ENCODE measurements at regions not wholly inside any gene's neighbourhood (a gene's known extent, or its start where the extent isn't known, plus 50 kb on each side); places are given as distances from the start of the nearest gene placed in this dataset.

GRCh38 chr12:124162151-124163110, 132.5 kb upstream of the RFLNA start:
- DNase-seq, result no peak

DNA sequence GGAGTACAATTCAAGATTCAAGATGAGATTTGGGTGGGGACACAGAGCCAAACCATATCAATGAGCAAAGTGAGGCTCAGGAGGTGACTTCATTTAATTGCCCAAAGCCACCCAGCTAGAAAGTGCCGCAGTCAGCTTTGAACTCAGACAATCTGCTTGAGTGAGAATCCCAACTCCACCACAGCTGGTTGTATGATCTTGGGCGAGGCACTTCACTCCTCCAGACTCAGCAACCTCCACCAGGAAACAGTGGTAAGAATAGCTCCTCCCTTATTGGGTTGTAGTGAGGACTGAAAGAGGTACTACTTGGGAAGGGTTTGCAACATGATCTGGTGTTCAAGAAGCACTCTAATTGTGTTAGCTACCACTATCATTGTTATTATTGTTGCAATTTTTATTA, 129.2 kb upstream of the RFLNA start:
- no peak for DNase-seq

DNA sequence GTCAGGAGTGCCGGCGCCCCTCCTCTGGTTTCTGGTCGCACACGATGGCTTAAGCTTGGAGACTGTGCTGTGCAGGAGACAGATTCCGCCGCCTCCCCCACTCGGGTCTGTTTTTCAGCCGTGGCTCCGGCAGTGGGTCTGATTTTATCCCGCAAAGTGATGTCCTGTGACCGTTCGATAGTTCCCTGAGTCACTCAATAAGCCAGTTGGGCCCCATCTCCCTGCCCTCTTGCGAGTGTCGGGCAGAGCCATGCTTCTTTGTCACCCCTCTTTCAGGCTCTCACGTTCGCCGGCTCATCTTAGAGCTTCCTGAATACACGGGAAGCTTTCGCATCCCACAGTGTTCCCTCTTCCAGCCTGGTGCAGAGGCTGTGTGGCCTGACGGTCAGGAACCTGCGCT, 127.8 kb upstream of the RFLNA start:
- DNase-seq, result no peak

- DNase-seq, result no peak
Measured at GRCh38 chr12:124168016-124168786, 126.7 kb upstream of the RFLNA start.

DNA sequence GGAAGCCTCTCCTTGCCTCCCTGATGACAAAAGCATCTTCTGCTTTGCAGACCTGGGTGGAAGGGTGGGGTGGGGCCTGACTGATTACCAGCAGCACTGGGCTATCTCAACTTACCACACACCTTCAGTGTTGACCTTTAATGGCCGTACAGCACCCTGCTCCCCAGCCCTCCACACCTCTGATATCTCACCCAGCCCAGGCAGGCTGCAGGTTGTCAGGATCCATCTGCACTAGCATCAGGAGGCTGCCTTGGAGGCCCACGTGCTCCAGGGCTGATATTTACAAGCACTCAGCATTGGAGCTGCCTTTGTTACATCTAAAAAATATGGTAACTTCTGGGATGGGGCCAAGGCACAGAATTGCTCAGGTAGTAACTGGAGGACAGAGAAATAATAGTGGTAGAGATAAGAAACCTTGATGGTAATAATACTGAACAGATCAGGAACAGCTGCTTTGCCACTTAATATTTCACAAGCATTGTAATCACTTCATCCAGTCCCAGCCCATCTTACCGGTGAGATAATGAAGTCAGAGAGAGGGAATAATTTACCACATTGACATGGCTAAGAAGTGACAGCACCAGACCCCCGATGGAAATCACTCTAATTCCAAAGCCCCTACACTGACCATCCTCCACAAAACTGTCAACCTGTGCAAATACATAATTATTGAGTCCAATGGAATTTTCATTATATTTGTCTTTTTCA, 125.2 kb upstream of the RFLNA start:
- no peak for DNase-seq

GRCh38 chr12:124170760-124171159, 124.1 kb upstream of the RFLNA start:
- DNase-seq, result peak; percentile 73

DNA sequence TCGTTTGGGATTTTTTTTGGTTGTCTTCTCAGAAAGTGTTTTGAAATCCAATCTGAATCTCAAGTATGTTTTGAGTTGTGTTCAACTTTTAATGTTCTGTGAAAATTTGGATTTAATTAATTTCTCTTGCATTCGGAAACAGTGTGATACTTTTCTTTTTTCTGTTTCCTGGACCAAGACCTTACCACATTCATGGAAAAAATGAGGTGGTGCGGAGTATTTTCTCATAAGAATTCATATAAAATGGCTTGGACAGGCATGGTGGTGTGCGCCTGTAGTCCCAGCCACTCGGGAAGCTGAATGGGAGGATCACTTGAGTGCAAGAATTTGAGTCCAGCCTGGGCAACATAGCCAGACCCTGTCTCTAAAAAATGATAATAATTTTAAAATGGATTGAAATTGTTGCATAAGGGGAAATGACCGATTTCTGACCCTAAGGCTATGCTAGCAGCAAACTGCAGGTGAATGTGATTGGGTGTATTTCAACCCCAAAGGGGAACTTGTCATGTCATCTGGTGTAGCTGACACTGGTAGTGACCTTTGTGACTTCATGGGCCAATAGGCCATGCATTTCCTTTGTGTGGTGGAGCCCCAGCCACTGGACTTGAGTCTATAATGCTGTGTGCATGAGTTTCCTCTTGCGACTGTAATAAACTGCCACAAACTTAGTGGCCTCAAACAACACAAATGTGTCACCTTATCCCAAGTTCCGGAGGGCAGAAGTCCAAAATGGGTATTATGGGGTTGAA, 123.5 kb upstream of the RFLNA start:
- DNase-seq, result peak; percentile 39

- DNase-seq, result peak; percentile 82
Measured at GRCh38 chr12:124172636-124173035, 122.3 kb upstream of the RFLNA start.

GRCh38 chr12:124173692-124174091, 121.2 kb upstream of the RFLNA start:
- DNase-seq, result peak; percentile 35

DNA sequence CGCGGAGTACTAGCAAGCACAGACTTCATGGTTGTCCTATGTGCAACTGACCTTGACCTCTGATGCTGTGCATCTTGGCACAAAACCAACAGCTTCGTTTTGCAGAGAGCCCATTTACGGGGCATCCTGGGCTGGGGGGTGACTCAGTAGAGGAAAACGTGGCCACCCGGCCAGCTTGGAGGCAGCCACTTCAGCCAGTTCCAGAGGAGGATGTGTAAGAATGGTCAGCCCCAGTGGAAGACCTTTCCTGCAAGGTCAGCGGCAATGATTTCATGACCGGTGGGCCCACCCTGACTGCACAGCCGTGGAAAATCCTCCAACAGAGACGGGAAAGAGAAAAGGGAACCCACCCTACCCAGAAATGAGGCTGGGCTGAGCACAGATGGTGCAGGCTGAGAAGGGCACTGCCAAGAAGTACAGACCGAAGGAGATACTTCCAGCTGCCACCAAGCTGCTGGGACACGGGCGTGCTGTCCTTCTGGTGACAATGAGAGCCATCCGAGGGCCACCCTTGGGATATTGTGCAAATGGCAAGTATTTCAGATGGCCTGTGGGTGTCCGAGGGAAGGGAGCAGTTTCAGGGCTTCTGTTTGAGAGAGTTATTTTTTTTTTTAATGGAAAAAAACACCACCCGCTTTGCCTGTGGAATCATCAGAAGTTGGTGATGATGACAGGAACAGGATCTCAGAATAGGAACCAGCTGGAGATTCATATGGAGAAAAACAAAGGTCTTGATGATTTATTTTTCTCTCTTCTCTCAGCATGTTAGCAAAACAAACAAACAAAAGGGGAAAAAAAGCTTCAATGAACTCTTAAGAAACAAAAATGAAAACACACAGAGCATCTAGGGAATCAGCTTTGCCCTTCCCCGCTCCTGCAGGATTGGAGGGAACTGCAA, 120.2 kb upstream of the RFLNA start:
- DNase-seq, result peak; percentile 90

DNA sequence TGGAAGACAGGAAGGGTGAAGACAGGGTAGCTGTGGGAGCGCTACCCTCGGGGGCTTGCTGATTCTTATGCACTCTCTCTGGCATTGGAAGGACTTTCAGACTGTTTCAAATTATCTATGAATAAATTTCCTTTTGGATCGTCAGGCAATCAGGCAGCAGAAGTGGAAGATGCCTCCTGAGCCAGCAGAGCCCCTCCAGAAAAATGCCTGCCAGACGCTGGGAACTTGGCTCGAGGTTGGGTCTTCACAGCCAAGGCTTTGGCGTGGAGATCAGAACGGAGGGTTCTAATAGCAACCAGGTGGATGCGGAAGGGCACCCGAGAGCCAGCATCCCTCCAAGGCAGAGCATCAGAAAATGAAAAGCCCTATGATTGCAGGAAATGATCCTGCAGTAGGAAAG, 119.2 kb upstream of the RFLNA start:
- no peak for DNase-seq

DNA sequence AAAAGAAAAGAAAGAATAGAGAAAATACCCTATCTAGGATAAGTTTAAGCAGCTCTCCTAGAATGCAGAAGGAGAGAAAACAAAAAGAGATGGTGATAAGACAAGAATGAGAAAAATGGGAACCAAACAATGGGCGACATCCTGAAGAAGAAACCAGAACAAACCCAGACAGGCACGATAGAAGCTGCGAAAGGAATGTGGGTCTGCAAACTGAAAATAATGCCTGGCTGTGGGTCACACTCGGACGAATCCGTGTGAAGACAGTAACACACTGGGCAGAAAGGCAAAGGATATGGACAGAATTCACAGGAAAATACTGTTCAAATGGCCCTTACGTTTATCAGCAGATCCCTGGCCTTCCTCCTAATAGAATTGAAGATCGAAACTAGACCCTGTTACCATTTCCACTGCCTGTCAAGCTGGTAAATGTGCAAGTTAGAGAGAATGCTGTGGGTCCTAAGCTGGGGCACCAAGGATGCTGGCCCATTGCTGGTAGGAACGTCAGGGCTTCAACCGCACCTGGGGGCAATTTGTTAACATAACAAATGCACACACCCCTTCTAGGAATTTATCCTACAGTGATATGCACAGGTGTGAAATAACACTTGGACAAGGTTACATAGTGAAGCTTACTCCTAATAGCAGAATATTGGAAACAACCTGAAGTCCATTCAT, 117.5 kb upstream of the RFLNA start:
- no peak for DNase-seq

GRCh38 chr12:124177951-124178316, 117.0 kb upstream of the RFLNA start:
- DNase-seq, result no peak

- peak; percentile 55 for DNase-seq
Measured at GRCh38 chr12:124179936-124180607, 114.8 kb upstream of the RFLNA start.

DNA sequence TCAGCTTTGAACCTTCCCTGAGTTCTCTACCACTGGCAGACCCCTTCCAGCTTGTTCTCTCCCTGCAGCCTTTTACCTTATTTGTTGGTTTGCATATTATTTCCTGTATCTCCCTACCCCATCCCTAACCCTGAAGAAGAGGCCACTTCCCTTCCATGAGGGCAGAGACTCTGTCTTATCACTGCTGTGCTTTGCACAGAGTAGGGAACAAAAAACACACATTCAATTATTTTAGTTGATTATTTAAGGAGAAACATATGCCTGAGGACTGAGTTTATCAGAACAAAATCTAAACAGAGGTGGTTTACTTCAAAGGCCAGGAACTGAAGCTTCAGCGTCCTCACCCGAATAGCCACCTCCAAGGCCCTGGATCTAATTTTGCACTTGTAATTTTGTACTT, 111.7 kb upstream of the RFLNA start:
- no peak for DNase-seq

DNA sequence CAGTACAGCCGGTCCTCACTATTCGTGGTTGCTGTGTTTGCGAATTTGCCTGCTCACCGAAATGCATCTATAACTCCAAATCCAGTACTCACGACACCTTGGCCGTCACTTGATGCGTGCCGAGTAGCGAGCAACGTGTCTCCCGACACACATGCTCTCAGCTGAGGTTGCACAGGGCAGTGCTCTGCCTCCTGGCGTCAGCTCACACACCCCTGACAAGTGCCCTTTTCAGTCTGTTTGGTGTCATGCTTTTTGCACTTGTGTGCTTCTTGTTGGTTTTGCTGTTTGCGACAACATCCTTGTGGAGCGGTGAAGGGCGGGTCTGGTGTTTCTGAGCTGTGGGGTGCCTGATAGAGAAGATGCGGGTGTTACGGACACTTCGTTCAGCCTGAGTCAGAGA, 110.4 kb upstream of the RFLNA start:
- DNase-seq, result no peak

DNA sequence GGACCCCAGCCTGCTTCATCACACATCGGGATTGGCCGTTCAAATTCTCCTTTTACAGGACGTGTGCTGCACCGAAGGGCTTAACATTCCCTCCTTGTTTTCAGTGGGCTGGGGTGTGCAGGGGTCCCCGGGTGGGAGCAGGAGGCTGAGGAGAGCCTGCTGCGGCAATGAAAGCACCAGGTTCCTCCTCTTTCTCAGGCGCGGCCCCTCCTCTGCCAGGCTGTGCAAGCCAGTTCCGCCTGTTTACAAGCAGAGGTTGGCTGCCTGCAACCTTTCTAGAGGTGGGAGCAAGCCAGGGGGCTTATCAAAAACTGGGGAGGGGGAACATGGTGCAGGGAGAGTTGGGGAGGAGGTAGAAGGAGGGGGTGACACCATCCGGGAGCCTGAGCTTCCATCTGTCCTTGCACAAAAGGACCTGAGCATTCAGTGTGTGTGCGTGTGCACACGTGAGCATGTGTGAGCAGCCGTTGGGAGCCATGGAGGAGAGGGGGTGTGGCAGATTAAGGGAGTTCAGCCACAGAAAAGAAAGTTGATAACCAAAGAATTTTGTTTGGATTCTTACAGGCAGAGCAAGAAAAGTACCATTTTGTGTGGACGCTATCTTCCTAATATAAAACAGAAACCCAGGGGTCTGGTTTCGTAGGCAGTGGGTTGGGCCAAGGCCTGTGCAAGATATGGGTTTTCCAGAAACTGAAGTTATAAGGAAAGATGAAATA, 108.8 kb upstream of the RFLNA start:
- no peak for DNase-seq

DNA sequence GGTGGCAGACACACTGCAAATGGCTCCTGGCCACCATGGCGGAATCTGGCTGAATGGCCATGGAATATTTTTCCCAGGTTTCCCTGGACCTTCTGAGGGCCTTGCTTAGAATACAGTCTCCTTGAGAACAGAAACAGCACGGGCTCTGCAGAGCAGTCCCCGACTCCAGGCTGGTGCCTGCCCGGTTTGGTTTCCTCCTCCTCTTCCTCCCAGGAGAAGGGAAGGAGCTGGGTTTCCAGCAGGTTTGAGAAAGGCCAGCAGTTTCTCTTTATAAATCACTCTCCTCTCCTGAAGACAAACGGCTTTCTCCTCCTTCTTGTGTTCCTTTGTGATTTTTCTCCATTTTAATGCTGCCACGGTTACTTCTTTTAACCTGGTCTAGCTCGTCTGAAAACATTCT, 106.8 kb upstream of the RFLNA start:
- no peak for DNase-seq
